GM06990 (cell line): ENCODE measurements at regions not wholly inside any gene's neighbourhood (a gene's known extent, or its start where the extent isn't known, plus 50 kb on each side); places are given as distances from the start of the nearest gene placed in this dataset.

ENCODE experiments used
- DNase-seq: peaks from one replicate; pipeline ENCODE4 v3.0.0-alpha.2; 2011; ENCODE audit not compliant: insufficient read length; ENCODE audit errors: extremely low read depth
- H3K27me3 ChIP-seq: replicated peaks from 2 replicates; pipeline ENCODE4 v1.6.0; 2011; ENCODE audit warnings: low read length; ENCODE audit not compliant: control insufficient read depth, insufficient read depth
- H3K36me3 ChIP-seq: 2 replicates; pipeline ENCODE4 v1.5.1; 2011; ENCODE audit warnings: low read length; ENCODE audit not compliant: control insufficient read depth, insufficient read depth
- H3K4me3 ChIP-seq: replicated peaks from 2 replicates; pipeline ENCODE4 v1.5.1; 2011; ENCODE audit warnings: low read depth, mild to moderate bottlenecking, control low read depth, low read length
- TF ChIP-seq, protein P1 (sequence below): IDR thresholded peaks from 2 replicates; pipeline ENCODE4 v1.5.1; 2011; ENCODE audit warnings: low read length, control low read depth, mild to moderate bottlenecking, inconsistent platforms; ENCODE audit not compliant: insufficient read depth, poor library complexity, severe bottlenecking

DNA sequence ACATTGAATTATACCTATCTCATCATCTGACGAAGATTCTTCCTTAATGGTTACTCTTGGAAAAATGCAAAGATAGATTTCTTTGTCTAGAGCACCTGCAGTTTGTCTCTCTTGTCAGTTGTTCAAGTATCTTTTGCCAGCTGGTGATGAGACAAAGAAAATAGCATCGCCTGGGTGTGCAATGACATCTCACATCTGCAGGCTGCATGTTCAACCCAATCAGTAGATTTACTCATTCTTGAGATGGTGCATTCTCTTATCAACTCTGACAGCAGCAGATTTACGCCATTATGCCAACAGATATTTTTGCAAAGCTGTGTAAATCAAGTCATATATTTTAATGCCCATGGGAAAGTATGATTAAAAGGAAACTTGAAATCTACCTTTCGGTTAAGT is 164.6 kb upstream of the PDGFD start:
- H3K27me3 ChIP-seq, result no peaks in the 10 kb centered on the region
- no peak for DNase-seq
- no peak overlapping the region for H3K4me3 ChIP-seq
- TF ChIP-seq, protein P1, sequence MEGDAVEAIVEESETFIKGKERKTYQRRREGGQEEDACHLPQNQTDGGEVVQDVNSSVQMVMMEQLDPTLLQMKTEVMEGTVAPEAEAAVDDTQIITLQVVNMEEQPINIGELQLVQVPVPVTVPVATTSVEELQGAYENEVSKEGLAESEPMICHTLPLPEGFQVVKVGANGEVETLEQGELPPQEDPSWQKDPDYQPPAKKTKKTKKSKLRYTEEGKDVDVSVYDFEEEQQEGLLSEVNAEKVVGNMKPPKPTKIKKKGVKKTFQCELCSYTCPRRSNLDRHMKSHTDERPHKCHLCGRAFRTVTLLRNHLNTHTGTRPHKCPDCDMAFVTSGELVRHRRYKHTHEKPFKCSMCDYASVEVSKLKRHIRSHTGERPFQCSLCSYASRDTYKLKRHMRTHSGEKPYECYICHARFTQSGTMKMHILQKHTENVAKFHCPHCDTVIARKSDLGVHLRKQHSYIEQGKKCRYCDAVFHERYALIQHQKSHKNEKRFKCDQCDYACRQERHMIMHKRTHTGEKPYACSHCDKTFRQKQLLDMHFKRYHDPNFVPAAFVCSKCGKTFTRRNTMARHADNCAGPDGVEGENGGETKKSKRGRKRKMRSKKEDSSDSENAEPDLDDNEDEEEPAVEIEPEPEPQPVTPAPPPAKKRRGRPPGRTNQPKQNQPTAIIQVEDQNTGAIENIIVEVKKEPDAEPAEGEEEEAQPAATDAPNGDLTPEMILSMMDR, result no peak
- H3K36me3 ChIP-seq, result no peaks in the 10 kb centered on the region

DNA sequence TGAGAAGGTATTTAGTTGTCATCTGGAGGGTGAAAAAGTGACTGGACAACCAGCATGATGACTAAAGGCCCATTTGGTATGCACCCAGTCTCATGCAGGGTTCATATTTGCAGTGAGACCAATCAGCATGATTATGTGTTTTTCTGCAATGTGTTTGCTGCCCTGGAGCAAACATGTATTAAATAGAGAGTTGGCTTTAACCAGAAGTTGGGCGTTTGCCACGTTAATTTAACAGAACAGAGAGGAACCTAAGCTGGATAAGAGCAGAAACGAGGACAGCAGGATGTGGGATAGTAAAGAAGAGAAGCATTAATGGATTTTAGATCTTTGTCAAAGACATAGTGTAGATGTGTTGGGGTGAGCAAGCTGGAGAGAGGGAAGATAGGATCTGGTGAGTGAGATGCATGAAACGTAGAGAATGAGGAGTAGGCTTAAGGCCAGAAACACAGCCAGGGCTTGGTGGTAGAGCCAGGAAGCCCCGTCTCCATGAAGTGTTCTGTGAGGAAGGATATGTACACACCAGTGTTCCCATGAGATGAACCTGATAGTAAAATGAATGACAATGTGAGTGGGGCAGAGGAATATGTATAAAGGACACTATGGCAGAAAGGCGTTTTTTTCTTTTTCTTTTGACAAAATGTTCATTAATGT is 164.0 kb upstream of the PDGFD start:
- no peak overlapping the region for H3K4me3 ChIP-seq
- no peak for DNase-seq
- H3K36me3 ChIP-seq, result no peaks in the 10 kb centered on the region
- TF ChIP-seq, protein P1, result no peak
- no peaks in the 10 kb centered on the region for H3K27me3 ChIP-seq

DNA sequence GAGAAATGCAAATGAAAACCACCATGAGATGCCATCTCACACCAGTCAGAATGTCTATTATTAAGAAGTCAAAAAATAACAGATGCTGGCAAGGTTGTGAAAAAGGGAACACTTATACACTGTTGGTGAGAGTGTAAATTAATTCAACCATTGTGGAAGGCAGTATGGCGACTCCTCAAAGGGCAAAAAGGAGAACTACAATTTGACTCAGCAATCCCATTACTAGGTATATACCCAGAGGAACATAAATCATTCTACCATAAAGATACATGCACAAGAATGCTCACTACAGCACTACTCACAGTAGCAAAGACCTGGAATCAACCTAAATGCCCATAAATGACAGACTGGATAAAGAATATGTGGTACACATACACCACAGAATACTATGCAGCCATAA is 161.1 kb upstream of the PDGFD start:
- no peaks in the 10 kb centered on the region for H3K27me3 ChIP-seq
- TF ChIP-seq, protein P1, result no peak
- DNase-seq, result no peak
- no peaks in the 10 kb centered on the region for H3K36me3 ChIP-seq
- H3K4me3 ChIP-seq, result no peak overlapping the region

DNA sequence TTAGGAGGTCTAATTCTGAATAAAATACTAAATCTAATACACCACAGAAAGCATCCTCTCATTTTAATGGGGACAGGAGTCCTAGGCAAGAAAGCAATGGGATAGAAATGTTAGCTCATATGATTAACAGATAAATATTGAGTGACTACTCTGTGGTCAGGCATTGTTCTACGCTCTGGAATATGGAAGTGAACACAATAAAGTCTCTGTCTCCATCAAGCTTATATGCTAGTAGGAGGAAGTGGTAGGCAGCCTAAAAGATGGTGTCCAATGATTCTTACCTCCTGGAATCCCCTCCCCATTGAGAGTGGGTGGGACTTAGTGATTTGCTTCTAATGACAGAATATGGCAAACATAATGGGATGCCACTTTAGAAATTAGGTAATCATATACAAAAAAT is 160.3 kb upstream of the PDGFD start:
- no peak overlapping the region for H3K4me3 ChIP-seq
- H3K27me3 ChIP-seq, result no peaks in the 10 kb centered on the region
- DNase-seq, result no peak
- no peaks in the 10 kb centered on the region for H3K36me3 ChIP-seq
- TF ChIP-seq, protein P1, result no peak

DNA sequence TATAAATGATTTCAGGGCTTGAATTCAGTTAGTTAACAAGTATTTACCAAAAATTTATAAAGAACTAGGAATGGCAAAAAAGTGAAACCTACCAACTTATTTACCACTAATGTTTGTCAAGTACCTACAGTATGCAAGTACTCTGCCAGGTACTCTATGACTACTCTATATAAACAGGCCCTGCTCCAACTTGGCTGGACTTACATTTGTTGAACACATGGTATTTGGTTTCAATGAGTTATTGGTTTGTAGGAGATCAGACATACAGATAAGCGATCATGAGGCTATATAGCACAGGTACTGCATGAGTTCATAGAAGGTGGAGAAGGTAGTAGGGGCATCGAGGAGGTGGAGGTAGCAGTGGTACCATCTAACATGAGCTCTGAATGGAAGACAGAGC is 159.9 kb upstream of the PDGFD start:
- no peak for DNase-seq
- Histone ChIP-seq H3K36me3 (no peaks in the 10 kb centered on the region), H3K4me3 (no peak overlapping the region), H3K27me3 (no peaks in the 10 kb centered on the region)
- TF ChIP-seq, protein P1, result no peak

DNA sequence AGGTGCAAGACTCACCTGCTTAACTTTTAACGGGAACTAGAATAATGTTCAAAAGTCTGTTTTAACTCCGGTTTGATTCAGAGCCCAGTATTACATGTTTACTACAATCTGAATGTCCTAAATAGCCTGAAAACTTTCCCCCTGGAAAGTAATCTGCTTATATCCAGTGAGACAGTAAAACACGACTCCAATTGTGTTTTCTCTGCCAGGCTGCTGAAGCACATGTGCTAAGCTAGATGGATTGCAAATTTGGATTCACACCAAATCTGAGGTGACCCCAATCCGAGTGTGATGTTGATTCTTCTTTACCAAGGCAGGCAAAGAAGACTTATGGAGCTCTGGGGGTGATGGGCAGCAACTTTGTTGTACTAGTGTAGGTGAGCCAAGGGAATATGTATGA is 158.7 kb upstream of the PDGFD start:
- Histone ChIP-seq H3K27me3 (no peaks in the 10 kb centered on the region), H3K4me3 (no peak overlapping the region), H3K36me3 (no peaks in the 10 kb centered on the region)
- TF ChIP-seq, protein P1, result no peak
- no peak for DNase-seq
